Gastrocnemius medialis (tissue), 4 donors: ENCODE measurements at regions not wholly inside any gene's neighbourhood (a gene's known extent, or its start where the extent isn't known, plus 50 kb on each side); places are given as distances from the start of the nearest gene placed in this dataset.

Experiments used
- ATAC-seq, 2 donors: fragments of 150-250 bp; one replicate each; pipeline ENCODE4 v1.9.1; 2016
- DNase-seq, 2 donors: peaks; one replicate each; pipeline ENCODE4 v3.0.0-alpha.2; 2019
- H3K27ac ChIP-seq, 4 donors: fragments of 200-600 bp; sonication (generic); 1 replicate in 1 of 4; 2 replicates in 3 of 4; pipeline ENCODE4 v1.5.1; 2016 to 2018; ENCODE audit warnings: mild to moderate bottlenecking in 2 of 4, moderate library complexity in 1 of 4
- H3K27me3 ChIP-seq, 3 donors: fragments of 200-600 bp; sonication (generic) in 2 of 3; 1 replicate in 1 of 3; 2 replicates in 2 of 3; pipeline versions ENCODE4 v1.5.1 to v1.6.0; 2016 to 2019; ENCODE audit warnings: mild to moderate bottlenecking in 1 of 3, moderate library complexity in 1 of 3
- H3K36me3 ChIP-seq, 2 donors: fragments of 200-600 bp; sonication (generic) in 1 of 2; one replicate each; pipeline ENCODE4 v1.5.1; 2017 to 2018
- H3K4me1 ChIP-seq, 2 donors: fragments of 200-600 bp; sonication (generic) in 1 of 2; one replicate each; pipeline ENCODE4 v1.5.1; 2016 to 2017; ENCODE audit warnings: mild to moderate bottlenecking in 2 of 2
- H3K4me3 ChIP-seq, 4 donors: fragments of 200-600 bp; sonication (generic) in 3 of 4; 1 replicate in 1 of 4; 2 replicates in 3 of 4; pipeline ENCODE4 v1.5.1; 2016 to 2019; ENCODE audit warnings: mild to moderate bottlenecking in 2 of 4
- H3K9me3 ChIP-seq, 3 donors: fragments of 200-600 bp; sonication (generic) in 2 of 3; 1 replicate in 1 of 3; 2 replicates in 2 of 3; pipeline ENCODE4 v1.5.1; 2016 to 2019
- CTCF ChIP-seq, 5 experiments: fragments of 450-650 bp in 3 of 5; fragments of 200-600 bp in 2 of 5; sonication (generic) in 2 of 5; IDR thresholded peaks in 4 of 5; conservative IDR thresholded peaks in 1 of 5; 1 replicate in 4 of 5; 2 replicates in 1 of 5; pipeline ENCODE4 v1.5.1; 2016 to 2019; ENCODE audit warnings: antibody characterized with exemption in 5 of 5, mild to moderate bottlenecking in 3 of 5, moderate library complexity in 3 of 5
- POLR2A ChIP-seq, 2 donors: fragments of 450-650 bp; IDR thresholded peaks; one replicate each; pipeline ENCODE4 v1.6.1; 2017; ENCODE audit warnings: antibody characterized with exemption in 2 of 2, mild to moderate bottlenecking in 2 of 2, moderate library complexity in 2 of 2
- in situ Hi-C, 4 donors: fragments of 200-750 bp; cut with MboI; loops; one replicate each; pipeline versions ENCODE4 v1.15.0 to v1.8.0; 2017; ENCODE audit warnings: low sequenced_read_pairs in 4 of 4
- intact Hi-C: fragments of 100-400 bp; cut with DNase I; formaldehyde crosslinking; loops from one replicate; pipeline ENCODE4 v1.15.1; 2023; ENCODE audit warnings: low total_unique reads

DNA sequence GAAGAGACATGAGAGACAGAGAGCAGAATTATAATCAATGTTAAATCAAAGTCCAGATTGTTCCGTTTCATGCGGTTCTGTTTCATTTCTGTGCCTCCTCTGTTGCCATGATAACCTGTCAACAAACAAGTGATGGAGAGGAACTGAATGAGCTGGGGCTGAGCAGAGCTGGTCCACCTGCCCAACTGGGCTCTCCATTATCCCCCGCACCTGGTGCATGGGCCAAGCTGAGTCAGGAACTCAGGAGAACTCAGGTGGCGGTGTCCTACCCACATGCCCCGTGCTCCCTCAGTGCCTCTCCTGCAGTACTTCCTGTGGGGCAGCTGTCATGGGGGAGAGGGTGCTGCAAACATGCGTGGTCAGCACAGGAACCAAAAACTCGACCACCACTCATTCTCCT lies 178.8 kb downstream of the TTC32 start:
- no peaks in the 10 kb centered on the region for H3K27me3 ChIP-seq
- DNase-seq: no peak
- H3K9me3 ChIP-seq: no peaks in the 10 kb centered on the region
- intact Hi-C loops (no loop called here), in situ Hi-C loops (no loop called here)
- no peak overlapping the region for H3K27ac ChIP-seq
- no peak overlapping the region for H3K4me3 ChIP-seq
- H3K4me1 ChIP-seq: no peaks in the 10 kb centered on the region
- ATAC-seq: no peak
- no peaks in the 10 kb centered on the region for H3K36me3 ChIP-seq
- TF ChIP-seq CTCF (IDR thresholded peaks at IDR 0.05 in 4 of 5, conservative IDR thresholded peaks at IDR 0.05 in 1 of 5): no peak
- no peak for TF ChIP-seq POLR2A (IDR thresholded peaks at IDR 0.05)

GRCh38 chr2:19722531-19722971 lies 179.2 kb downstream of the TTC32 start:
- in situ Hi-C loops (no loop called here), intact Hi-C loops (no loop called here)
- ATAC-seq: no peak
- no peak for TF ChIP-seq CTCF (IDR thresholded peaks at IDR 0.05 in 4 of 5, conservative IDR thresholded peaks at IDR 0.05 in 1 of 5)
- no peak for TF ChIP-seq POLR2A (IDR thresholded peaks at IDR 0.05)
- no peak for DNase-seq
- Histone ChIP-seq H3K27ac (no peak overlapping the region), H3K36me3 (no peaks in the 10 kb centered on the region), H3K4me1 (peaks cover 0 to 2% of the 10 kb centered on the region in 2 donors), H3K27me3 (no peaks in the 10 kb centered on the region), H3K4me3 (no peak overlapping the region), H3K9me3 (no peaks in the 10 kb centered on the region)

DNA sequence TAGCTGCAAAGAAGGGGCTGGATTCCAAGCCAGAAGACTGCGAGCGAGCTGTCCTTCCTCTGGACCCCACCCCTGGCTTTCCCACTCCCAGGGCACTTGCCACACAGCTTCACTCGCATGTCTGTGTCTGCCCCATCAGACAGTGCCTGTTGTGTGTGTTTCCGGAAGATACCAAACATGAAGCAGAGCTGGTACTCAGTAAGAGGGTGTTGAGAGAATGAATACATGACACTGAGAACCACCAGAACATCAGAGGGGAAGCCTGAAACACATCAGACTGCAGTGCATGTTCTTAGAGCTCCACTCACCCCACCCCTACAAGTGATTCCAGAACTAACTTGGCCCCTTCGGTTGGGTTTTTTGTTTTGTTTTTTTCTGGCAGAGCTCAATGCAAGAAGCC lies 181.5 kb downstream of the TTC32 start:
- TF ChIP-seq POLR2A (IDR thresholded peaks at IDR 0.05) (no peak), CTCF (IDR thresholded peaks at IDR 0.05 in 4 of 5, conservative IDR thresholded peaks at IDR 0.05 in 1 of 5) (no peak)
- H3K4me1 ChIP-seq: peaks cover 0 to 3% of the 10 kb centered on the region in 2 donors
- in situ Hi-C loops (no loop called here), intact Hi-C loops (no loop called here)
- DNase-seq (no peak), ATAC-seq (no peak)
- H3K27me3 ChIP-seq: no peaks in the 10 kb centered on the region
- no peaks in the 10 kb centered on the region for H3K9me3 ChIP-seq
- no peak overlapping the region for H3K4me3 ChIP-seq
- no peaks in the 10 kb centered on the region for H3K36me3 ChIP-seq
- H3K27ac ChIP-seq: no peak overlapping the region

- Histone ChIP-seq H3K27ac (no peak overlapping the region), H3K4me1 (peaks cover 0 to 3% of the 10 kb centered on the region in 2 donors), H3K9me3 (no peaks in the 10 kb centered on the region), H3K27me3 (no peaks in the 10 kb centered on the region), H3K36me3 (no peaks in the 10 kb centered on the region), H3K4me3 (no peak overlapping the region)
- intact Hi-C loops (no loop called here), in situ Hi-C loops (no loop called here)
- ATAC-seq (no peak), DNase-seq (no peak)
- TF ChIP-seq POLR2A (IDR thresholded peaks at IDR 0.05): no peak
- TF ChIP-seq CTCF (IDR thresholded peaks at IDR 0.05 in 4 of 5, conservative IDR thresholded peaks at IDR 0.05 in 1 of 5): no peak
Measured at GRCh38 chr2:19719540-19719939, 182.2 kb downstream of the TTC32 start.

DNA sequence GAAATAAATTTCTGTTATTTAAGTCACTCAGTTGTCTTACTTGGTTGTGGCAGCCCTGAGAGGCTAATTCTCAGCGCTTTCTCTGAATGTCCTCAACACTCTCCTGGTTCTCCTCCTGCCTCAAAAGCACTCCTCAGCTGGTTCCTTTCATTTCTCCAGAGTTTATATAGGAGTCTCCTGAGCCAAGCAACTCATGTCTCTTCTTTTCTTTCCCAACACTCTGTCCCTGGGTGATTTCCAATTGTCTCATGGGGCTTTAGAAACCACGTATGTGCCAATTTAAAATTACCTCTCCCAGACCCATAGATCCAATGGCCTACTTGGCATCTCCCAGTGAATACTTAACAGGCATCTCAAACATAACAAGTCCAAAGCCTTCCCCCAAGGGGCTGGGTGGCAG lies 184.3 kb downstream of the TTC32 start:
- intact Hi-C loops: no loop called here
- peak in 1 of 2 donors; percentile 82 for ATAC-seq
- no peak overlapping the region for H3K27ac ChIP-seq

More for the DNA sequence above, 184.3 kb downstream of the TTC32 start:
- H3K4me3 ChIP-seq: no peak overlapping the region
- peaks cover 0 to 3% of the 10 kb centered on the region in 2 donors for H3K4me1 ChIP-seq
- H3K36me3 ChIP-seq: no peaks in the 10 kb centered on the region
- DNase-seq: no peak
- in situ Hi-C loops: no loop called here
- TF ChIP-seq POLR2A (IDR thresholded peaks at IDR 0.05): no peak
- TF ChIP-seq CTCF (IDR thresholded peaks at IDR 0.05 in 4 of 5, conservative IDR thresholded peaks at IDR 0.05 in 1 of 5): no peak
- no peaks in the 10 kb centered on the region for H3K9me3 ChIP-seq
- H3K27me3 ChIP-seq: no peaks in the 10 kb centered on the region
